ENCODE measurements at regions not wholly inside any gene's neighbourhood (a gene's known extent, or its start where the extent isn't known, plus 50 kb on each side); places are given as distances from the start of the nearest gene placed in this dataset.

DNA sequence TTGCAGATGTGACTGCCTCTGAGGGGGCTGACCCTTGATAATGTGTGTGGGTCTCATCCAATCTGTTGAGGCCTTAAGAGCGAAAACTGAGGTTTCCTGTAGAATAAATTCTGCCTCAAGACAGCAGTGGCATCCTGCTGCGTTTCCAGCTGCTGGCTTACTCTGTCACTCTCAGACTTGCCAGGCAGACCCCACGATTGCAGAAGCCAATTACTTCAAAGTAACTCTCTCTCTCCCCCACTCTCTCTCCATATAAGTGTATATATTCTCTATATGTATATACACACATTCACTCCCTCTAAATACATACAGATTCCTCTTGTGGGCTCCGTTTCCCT lies 152.5 kb upstream of the ALKAL2 start:
- no peak for DNase-seq (ENCODE audit: low read depth)
- no peak for TF ChIP-seq CTCF (conservative IDR thresholded peaks at IDR 0.05; ENCODE audit: low read depth, low read length)
- no peak overlapping the region for H3K4me3 ChIP-seq (ENCODE audit: low read depth, low read length)

- TF ChIP-seq CTCF (conservative IDR thresholded peaks at IDR 0.05; ENCODE audit: low read depth, low read length), result no peak
- no peak for DNase-seq (ENCODE audit: low read depth)
- H3K4me3 ChIP-seq (ENCODE audit: low read depth, low read length), result no peak overlapping the region
Observed at GRCh38 chr2:439556-440402, 151.9 kb upstream of the ALKAL2 start.

GRCh38 chr2:439077-439476 lies 151.2 kb upstream of the ALKAL2 start:
- TF ChIP-seq CTCF (conservative IDR thresholded peaks at IDR 0.05; ENCODE audit: low read depth, low read length), result no peak

DNA sequence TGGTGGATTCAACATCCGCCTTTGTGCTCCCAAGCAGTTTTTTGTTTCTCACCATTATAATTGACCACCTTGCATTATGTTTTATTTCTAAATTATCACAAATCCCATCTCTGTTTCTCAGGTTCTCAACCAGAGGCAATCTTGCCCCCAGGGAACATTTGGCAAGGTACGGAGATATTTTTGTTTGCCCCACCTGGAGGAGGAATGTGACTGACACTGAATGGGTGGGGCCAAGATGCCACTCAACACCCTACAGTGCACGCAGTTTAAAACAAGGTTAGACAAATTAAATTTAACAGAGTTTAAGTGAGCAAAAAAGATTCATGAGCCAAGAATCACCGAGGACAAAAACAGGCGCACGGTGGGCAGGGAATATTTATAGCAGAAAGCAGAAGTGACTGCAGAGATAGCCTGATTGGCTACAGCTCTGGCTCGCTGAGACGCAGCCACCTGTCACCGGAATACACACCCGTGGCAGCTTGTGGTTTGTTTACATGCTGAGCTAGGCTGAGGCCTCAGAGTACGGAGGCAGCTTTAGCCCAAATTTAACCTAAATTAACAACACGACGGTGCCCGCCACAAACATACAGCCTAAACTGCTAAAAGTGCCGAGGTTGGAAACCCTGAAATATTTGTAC lies 150.0 kb upstream of the ALKAL2 start:
- no peak overlapping the region for H3K4me3 ChIP-seq (ENCODE audit: low read depth, low read length)
- DNase-seq (ENCODE audit: low read depth), result no peak
- no peak for TF ChIP-seq CTCF (conservative IDR thresholded peaks at IDR 0.05; ENCODE audit: low read depth, low read length)

More at GRCh38 chr2:439077-439476, 151.2 kb upstream of the ALKAL2 start:
- no peak for DNase-seq (ENCODE audit: low read depth)
- H3K4me3 ChIP-seq (ENCODE audit: low read depth, low read length), result no peak overlapping the region

GRCh38 chr2:437180-437579 lies 149.3 kb upstream of the ALKAL2 start:
- no peak overlapping the region for H3K4me3 ChIP-seq (ENCODE audit: low read depth, low read length)
- no peak for DNase-seq (ENCODE audit: low read depth)
- TF ChIP-seq CTCF (conservative IDR thresholded peaks at IDR 0.05; ENCODE audit: low read depth, low read length), result no peak

DNA sequence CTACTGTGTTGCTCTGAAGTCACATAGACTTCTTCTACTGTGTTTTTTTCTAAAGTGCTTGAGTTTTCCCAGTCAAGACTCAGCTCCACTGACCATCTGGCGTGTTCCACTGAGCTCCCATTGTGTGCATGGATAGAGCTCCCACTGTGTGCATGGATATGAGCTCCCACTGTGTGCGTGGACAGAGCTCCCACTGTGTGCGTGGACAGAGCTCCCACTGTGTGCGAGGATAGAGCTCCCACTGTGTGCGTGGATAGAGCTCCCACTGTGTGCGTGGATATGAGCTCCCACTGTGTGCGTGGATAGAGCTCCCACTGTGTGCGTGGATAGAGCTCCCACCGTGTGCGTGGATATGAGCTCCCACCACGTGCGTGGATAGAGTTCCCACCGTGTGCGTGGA lies 148.3 kb upstream of the ALKAL2 start:
- no peak overlapping the region for H3K4me3 ChIP-seq (ENCODE audit: low read depth, low read length)
- no peak for TF ChIP-seq CTCF (conservative IDR thresholded peaks at IDR 0.05; ENCODE audit: low read depth, low read length)
- no peak for DNase-seq (ENCODE audit: low read depth)

- TF ChIP-seq CTCF (conservative IDR thresholded peaks at IDR 0.05; ENCODE audit: low read depth, low read length), result no peak
- no peak overlapping the region for H3K4me3 ChIP-seq (ENCODE audit: low read depth, low read length)
- DNase-seq (ENCODE audit: low read depth), result no peak
Observed at GRCh38 chr2:434625-435024, 146.7 kb upstream of the ALKAL2 start.

Data from choroid plexus epithelial cell (primary cell).